Stimulated activated effector memory CD8-positive, alpha-beta T cell treated with anti-CD3 and anti-CD28 coated beads, Interleukin-12 subunit alpha, Interleukin-12 subunit beta, amount 100 ng/mL, for 72 hours (primary cell): ENCODE measurements at regions not wholly inside any gene's neighbourhood (a gene's known extent, or its start where the extent isn't known, plus 50 kb on each side); places are given as distances from the start of the nearest gene placed in this dataset.

Source experiments
- ATAC-seq: fragments of 150-1000 bp; cut with Tn5 transposase; 2 replicates; pipeline ENCODE4 v1.10.0; 2021
- DNase-seq, 2 donors: peaks; one replicate each; pipeline ENCODE4 v3.0.0; 2021 to 2022; ENCODE audit warnings: low spot score in 2 of 2
- H3K27ac Mint-ChIP-seq: one replicate; pipeline ENCODE4 v1.8.0; 2022; ENCODE audit warnings: mild to moderate bottlenecking, mixed read lengths
- H3K36me3 Mint-ChIP-seq: one replicate; pipeline ENCODE4 v1.8.0; 2022; ENCODE audit warnings: mild to moderate bottlenecking, mixed read lengths
- H3K4me1 Mint-ChIP-seq: one replicate; pipeline ENCODE4 v1.8.0; 2022; ENCODE audit warnings: mixed read lengths
- H3K4me3 Mint-ChIP-seq: one replicate; pipeline ENCODE4 v1.8.0; 2022; ENCODE audit warnings: mild to moderate bottlenecking, mixed read lengths
- H3K9me3 Mint-ChIP-seq: one replicate; pipeline ENCODE4 v1.8.0; 2022; ENCODE audit warnings: mixed read lengths

DNA sequence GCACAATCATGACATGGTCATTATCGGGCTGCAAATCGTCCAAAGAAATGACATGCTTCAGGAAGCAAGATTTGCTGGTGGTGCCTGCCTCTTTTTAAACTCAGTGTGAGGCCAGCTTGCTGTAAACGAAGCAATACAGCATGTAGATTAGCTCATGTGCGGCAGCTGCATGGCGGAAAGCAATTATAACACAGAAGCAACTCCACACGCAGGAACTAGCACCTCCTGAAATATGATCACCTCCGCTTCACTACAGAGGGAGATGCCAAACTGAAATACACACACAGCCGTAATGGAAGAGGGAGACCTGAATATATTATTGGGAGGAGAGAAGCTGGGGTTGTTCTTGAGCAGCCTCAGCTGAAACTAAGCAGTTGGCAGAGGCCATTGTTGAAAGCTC lies 312.5 kb downstream of the PSAT1 start:
- H3K9me3 Mint-ChIP-seq, result no peaks in the 10 kb centered on the region
- no peaks in the 10 kb centered on the region for H3K36me3 Mint-ChIP-seq
- H3K4me1 Mint-ChIP-seq, result no peaks in the 10 kb centered on the region
- ATAC-seq (no peak), DNase-seq (no peak)
- H3K4me3 Mint-ChIP-seq, result no peak overlapping the region
- H3K27ac Mint-ChIP-seq, result no peak overlapping the region

GRCh38 chr9:78612091-78612490 lies 315.2 kb downstream of the PSAT1 start:
- DNase-seq, result no peak
- no peak for ATAC-seq
- H3K27ac Mint-ChIP-seq, result no peak overlapping the region

DNA sequence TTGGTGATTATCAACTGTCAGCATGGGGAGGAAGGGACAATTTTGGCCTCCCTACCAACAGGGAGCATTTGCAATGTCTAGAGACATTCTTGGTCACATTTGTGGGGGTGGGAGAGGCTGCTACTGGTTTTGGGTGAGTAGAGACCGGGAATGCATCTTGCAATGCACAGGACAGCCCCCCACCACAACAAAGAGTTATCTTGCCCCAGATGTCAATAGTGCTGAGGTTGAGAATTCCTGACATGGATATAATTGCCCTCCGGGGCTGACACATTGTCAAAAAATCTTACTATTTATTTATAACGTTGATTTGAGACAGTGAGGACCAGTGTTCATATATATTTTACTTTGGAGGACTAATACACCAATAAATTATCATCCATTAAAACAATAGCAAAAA lies 316.1 kb downstream of the PSAT1 start:
- H3K4me1 Mint-ChIP-seq, result no peaks in the 10 kb centered on the region
- DNase-seq (no peak), ATAC-seq (no peak)
- no peaks in the 10 kb centered on the region for H3K9me3 Mint-ChIP-seq
- H3K27ac Mint-ChIP-seq, result no peak overlapping the region
- H3K36me3 Mint-ChIP-seq, result no peaks in the 10 kb centered on the region
- no peak overlapping the region for H3K4me3 Mint-ChIP-seq

More at GRCh38 chr9:78612091-78612490, 315.2 kb downstream of the PSAT1 start:
- H3K4me1 Mint-ChIP-seq, result no peaks in the 10 kb centered on the region
- no peaks in the 10 kb centered on the region for H3K36me3 Mint-ChIP-seq
- no peak overlapping the region for H3K4me3 Mint-ChIP-seq
- no peaks in the 10 kb centered on the region for H3K9me3 Mint-ChIP-seq

DNA sequence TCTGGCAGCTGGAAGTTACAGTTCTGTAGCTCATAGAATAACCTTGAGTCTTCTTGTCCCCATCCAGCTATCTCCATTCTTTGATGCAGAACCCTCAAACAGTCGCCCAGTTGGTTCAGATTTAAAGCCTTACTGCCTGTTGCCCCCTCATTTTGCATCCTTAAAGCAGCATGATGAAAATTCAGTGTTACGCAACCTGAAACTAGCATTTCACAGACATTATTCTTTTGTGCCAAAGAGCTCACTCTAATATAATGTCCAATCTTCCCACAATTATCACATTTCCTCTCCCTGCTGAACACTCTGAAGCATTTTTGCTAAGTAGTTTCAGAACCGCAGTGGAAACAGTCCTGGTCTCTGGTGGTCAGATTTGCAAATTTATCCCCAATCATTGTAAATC lies 318.0 kb downstream of the PSAT1 start:
- H3K4me3 Mint-ChIP-seq, result no peak overlapping the region
- no peak for ATAC-seq
- DNase-seq, result no peak
- no peaks in the 10 kb centered on the region for H3K36me3 Mint-ChIP-seq
- H3K9me3 Mint-ChIP-seq, result no peaks in the 10 kb centered on the region
- H3K27ac Mint-ChIP-seq, result no peak overlapping the region
- H3K4me1 Mint-ChIP-seq, result no peaks in the 10 kb centered on the region

DNA sequence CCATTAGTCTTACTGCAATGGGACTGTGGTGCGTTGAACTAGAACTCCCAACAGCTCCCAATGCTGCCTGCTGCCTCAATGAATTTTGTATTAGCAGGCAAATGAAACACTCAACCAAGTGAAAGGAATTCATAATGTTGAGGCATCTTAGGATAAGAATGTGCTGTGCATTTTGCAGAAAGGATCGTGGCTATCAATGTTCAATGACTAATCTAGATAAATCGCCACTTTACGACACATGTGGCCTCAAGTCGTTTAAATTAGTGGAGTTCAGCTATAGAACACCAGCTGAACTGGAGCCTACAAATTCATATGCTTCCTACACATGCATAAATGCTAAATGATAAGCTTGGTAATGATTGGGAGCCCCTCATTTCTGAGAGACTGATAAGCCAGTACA lies 318.4 kb downstream of the PSAT1 start:
- Mint-ChIP-seq H3K36me3 (no peaks in the 10 kb centered on the region), H3K4me1 (no peaks in the 10 kb centered on the region), H3K9me3 (no peaks in the 10 kb centered on the region), H3K4me3 (no peak overlapping the region), H3K27ac (no peak overlapping the region)
- ATAC-seq (no peak), DNase-seq (no peak)

DNA sequence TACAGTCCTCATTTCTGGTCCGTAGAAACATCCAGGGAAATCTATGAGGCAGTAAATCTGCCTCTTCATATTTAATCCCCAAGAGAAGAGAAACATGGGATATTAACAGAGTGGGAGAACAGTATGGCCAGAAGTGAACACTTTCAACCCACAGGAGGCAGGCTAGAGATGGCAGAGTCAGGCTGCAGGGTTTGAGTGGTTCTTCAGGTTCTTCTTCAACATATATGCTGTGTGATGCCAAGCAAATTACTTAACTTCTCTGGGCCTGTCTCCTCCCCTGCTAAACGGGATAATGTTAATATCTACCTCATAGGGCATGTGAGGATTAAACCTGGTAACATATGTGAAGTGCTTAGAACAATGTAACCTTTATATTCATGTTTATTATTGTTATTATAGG lies 321.8 kb downstream of the PSAT1 start:
- ATAC-seq (no peak), DNase-seq (no peak)
- no peaks in the 10 kb centered on the region for H3K9me3 Mint-ChIP-seq
- no peak overlapping the region for H3K27ac Mint-ChIP-seq
- no peaks in the 10 kb centered on the region for H3K4me1 Mint-ChIP-seq
- H3K4me3 Mint-ChIP-seq, result no peak overlapping the region
- H3K36me3 Mint-ChIP-seq, result no peaks in the 10 kb centered on the region

DNA sequence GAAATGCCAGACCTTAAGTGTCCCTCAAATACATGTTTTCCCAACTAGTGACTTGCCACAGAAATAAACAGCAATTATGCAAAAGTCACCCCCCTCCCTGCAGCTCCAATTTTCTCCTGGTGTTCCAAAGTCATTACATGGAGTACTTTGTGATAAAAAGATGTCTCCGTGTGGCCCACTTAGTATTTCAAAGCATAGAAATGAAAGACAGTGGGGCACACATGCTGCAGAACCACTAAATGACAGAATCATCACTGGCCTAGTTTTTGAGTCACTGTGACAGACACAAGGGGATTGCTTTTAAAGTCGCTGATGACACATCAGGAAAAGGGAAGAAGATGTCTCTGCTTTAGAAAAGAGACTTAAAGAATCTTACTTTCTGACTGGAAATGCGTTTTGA lies 323.4 kb downstream of the PSAT1 start:
- Mint-ChIP-seq H3K9me3 (no peaks in the 10 kb centered on the region), H3K4me3 (no peak overlapping the region), H3K4me1 (no peaks in the 10 kb centered on the region), H3K36me3 (no peaks in the 10 kb centered on the region), H3K27ac (no peak overlapping the region)
- DNase-seq (no peak), ATAC-seq (no peak)

GRCh38 chr9:78620764-78621163 lies 323.8 kb downstream of the PSAT1 start:
- H3K36me3 Mint-ChIP-seq, result no peaks in the 10 kb centered on the region
- DNase-seq (no peak), ATAC-seq (no peak)
- no peak overlapping the region for H3K4me3 Mint-ChIP-seq
- no peak overlapping the region for H3K27ac Mint-ChIP-seq
- H3K4me1 Mint-ChIP-seq, result no peaks in the 10 kb centered on the region
- H3K9me3 Mint-ChIP-seq, result no peaks in the 10 kb centered on the region

DNA sequence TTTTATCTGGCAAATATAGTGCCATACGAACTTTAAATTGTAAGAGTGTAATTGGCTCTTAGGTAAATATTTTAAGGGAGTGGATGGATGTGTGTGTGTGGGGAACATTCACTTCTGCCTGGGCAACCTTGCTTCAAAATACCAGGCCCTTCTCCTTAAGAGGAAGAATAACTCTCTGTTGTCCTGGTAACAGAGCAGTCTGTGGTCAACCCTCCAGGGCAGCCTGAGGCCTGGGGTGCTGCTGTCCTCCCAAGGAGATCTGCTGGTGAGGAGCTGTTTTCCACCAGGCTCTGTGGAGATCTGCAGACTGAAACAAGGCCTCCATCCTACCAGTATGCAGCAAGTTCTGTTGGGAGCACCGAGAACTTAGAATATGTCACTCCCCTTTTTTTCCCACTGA lies 325.2 kb downstream of the PSAT1 start:
- no peak for DNase-seq
- H3K9me3 Mint-ChIP-seq, result no peaks in the 10 kb centered on the region
- no peak overlapping the region for H3K27ac Mint-ChIP-seq
- no peaks in the 10 kb centered on the region for H3K36me3 Mint-ChIP-seq
- H3K4me3 Mint-ChIP-seq, result no peak overlapping the region
- no peaks in the 10 kb centered on the region for H3K4me1 Mint-ChIP-seq
- ATAC-seq, result no peak

GRCh38 chr9:78626971-78627370 lies 330.0 kb downstream of the PSAT1 start:
- Mint-ChIP-seq H3K9me3 (peaks cover 4% of the 10 kb centered on the region), H3K4me1 (no peaks in the 10 kb centered on the region), H3K4me3 (no peak overlapping the region), H3K36me3 (no peaks in the 10 kb centered on the region), H3K27ac (no peak overlapping the region)
- ATAC-seq (no peak), DNase-seq (no peak)

- Mint-ChIP-seq H3K36me3 (no peaks in the 10 kb centered on the region), H3K27ac (no peak overlapping the region), H3K4me1 (no peaks in the 10 kb centered on the region), H3K4me3 (no peak overlapping the region), H3K9me3 (peaks cover 4% of the 10 kb centered on the region)
- DNase-seq (no peak), ATAC-seq (no peak)
Observed at GRCh38 chr9:78630966-78631365, 334.0 kb downstream of the PSAT1 start.

DNA sequence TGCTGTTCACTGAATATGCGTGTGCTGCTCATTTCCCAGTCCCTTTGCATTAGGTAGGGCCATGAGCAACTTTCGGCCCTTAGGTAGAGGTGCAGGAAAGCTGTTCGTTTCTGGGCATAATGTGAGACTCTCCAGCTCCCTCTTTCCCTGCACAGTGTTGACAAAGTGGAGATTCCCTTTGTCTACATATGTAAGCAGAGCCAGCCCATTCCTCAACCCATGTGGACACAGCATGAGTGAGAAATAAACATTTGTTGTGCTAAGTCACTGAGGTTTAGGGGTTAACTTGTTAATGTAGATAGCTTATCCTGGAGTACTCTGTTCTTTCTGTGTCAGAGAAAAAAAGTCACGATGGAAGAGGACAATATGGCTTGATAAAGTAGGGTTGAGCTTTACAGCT lies 343.8 kb downstream of the PSAT1 start:
- Mint-ChIP-seq H3K9me3 (peaks cover 7% of the 10 kb centered on the region), H3K36me3 (no peaks in the 10 kb centered on the region), H3K27ac (no peak overlapping the region), H3K4me1 (no peaks in the 10 kb centered on the region), H3K4me3 (no peak overlapping the region)
- no peak for DNase-seq
- ATAC-seq, result no peak

DNA sequence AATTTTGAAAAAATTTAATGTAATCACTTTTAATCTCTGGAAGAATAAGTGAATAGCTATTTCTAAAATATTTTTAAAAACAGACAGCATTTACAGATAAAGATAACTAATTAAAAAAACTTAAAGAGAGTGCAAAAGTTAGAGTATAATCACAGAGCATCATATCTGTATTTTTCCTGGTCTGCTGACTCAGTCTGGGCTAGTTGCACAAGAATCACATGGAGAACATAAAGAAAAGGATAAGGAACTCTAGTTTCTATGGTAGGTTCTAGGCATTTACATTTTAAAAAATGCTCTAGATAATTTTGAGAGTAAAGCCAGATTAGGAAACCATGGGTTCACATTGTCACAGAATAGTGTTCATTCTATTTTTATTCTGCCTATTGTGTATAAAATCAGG lies 347.4 kb downstream of the PSAT1 start:
- Mint-ChIP-seq H3K4me3 (no peak overlapping the region), H3K4me1 (no peaks in the 10 kb centered on the region), H3K9me3 (peaks cover 11% of the 10 kb centered on the region), H3K36me3 (no peaks in the 10 kb centered on the region), H3K27ac (no peak overlapping the region)
- ATAC-seq (no peak), DNase-seq (no peak)

DNA sequence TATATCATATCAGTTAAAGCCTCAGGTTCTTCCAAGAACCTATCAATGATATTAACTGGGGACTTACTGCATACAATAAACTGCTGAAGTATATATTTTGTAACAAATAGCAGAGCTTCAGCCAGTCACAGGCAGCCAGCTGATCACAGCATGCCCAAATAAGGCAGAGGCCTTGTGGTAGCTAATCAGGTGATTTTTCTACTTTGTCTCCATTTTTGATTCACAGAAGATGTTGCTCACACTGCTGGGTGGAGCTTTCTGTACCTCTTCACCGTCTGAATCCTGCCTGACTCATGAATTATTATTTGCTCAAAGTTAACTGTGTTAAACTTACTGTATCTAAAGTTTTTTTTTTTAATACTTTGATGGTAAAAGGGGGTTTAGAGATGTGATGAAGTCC lies 357.4 kb downstream of the PSAT1 start:
- ATAC-seq (no peak), DNase-seq (no peak)
- Mint-ChIP-seq H3K27ac (no peak overlapping the region), H3K36me3 (no peaks in the 10 kb centered on the region), H3K4me3 (no peak overlapping the region), H3K9me3 (peaks cover 5% of the 10 kb centered on the region), H3K4me1 (no peaks in the 10 kb centered on the region)

- Mint-ChIP-seq H3K4me3 (no peak overlapping the region), H3K4me1 (no peaks in the 10 kb centered on the region), H3K36me3 (no peaks in the 10 kb centered on the region), H3K9me3 (peaks cover 5% of the 10 kb centered on the region), H3K27ac (no peak overlapping the region)
- ATAC-seq (no peak), DNase-seq (no peak)
Observed at GRCh38 chr9:78663369-78663768, 366.4 kb downstream of the PSAT1 start.

- H3K27ac Mint-ChIP-seq, result no peak overlapping the region
- no peak overlapping the region for H3K4me3 Mint-ChIP-seq
- H3K36me3 Mint-ChIP-seq, result no peaks in the 10 kb centered on the region
- ATAC-seq, result no peak
- DNase-seq, result no peak
- peaks cover 5% of the 10 kb centered on the region for H3K9me3 Mint-ChIP-seq
- H3K4me1 Mint-ChIP-seq, result no peaks in the 10 kb centered on the region
Observed at GRCh38 chr9:78664370-78664769, 367.4 kb downstream of the PSAT1 start.

DNA sequence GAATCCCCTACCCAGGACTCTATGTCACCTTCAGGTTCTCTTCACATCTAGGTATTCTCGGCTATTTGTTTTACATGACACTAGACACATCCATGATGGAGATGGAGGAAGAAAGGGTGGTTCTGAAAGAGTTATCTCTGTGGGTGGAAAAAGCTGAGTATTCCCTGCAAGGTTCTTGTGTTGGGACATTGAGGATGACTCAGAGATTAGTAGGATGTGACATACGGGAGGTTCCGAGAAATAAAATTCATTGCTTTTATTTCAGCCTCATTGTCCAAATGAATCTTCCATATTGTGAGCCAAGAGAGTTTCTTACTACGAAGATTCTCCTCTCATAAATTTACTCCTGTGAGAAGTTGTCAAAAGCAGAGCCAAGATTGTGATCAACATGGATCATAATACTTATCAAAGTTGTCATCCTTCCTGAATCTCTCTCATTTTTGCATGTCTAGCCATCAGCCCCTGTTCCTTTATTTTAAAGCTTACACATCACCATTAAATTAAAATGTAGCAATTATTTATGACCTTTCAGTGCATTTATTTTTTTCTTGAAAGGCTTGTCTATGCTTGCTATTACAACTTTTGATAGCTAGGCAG lies 370.0 kb downstream of the PSAT1 start:
- Mint-ChIP-seq H3K4me1 (no peaks in the 10 kb centered on the region), H3K4me3 (no peak overlapping the region), H3K27ac (no peak overlapping the region), H3K9me3 (peaks cover 5% of the 10 kb centered on the region), H3K36me3 (no peaks in the 10 kb centered on the region)
- DNase-seq, result no peak
- ATAC-seq, result no peak
